ENCODE measurements at regions not wholly inside any gene's neighbourhood (a gene's known extent, or its start where the extent isn't known, plus 50 kb on each side); places are given as distances from the start of the nearest gene placed in this dataset.

- TF ChIP-seq ZNF558 (tag by site-specific recombination; IDR thresholded peaks at IDR 0.05) (no peak), TCF7L2 (IDR thresholded peaks at IDR 0.05; ENCODE audit: borderline replicate concordance, low read depth, low read length) (no peak), CTCF (tag by site-specific recombination; IDR thresholded peaks at IDR 0.05) (no peak), ELK4 (IDR thresholded peaks at IDR 0.05; ENCODE audit: borderline replicate concordance, low read depth, low read length) (no peak), KLF17 (tag by site-specific recombination; IDR thresholded peaks at IDR 0.05) (no peak)
These were observed 271.2 kb downstream of the ADRA2A start for GRCh38 chr10:111348076-111348475.

Measured in HEK293 (cell line).